GM12892 (cell line): ENCODE measurements at regions not wholly inside any gene's neighbourhood (a gene's known extent, or its start where the extent isn't known, plus 50 kb on each side); places are given as distances from the start of the nearest gene placed in this dataset.

Experiments
- POLR2A ChIP-seq: IDR thresholded peaks from 2 replicates; pipeline ENCODE4 v1.6.1; 2011; ENCODE audit warnings: low read depth, low read length, control low read depth
- TAF1 ChIP-seq: IDR thresholded peaks from 2 replicates; pipeline ENCODE4 v1.6.1; 2011; ENCODE audit warnings: low read depth, mild to moderate bottlenecking, control low read depth, low read length, borderline replicate concordance

GRCh38 chr22:27647540-27647939 is 154.0 kb downstream of the MN1 start:
- TF ChIP-seq POLR2A = no peak
- TF ChIP-seq TAF1 = no peak
